SK-N-SH treated with all-trans-retinoic acid at 6 μM for 48 hours (cell line): ENCODE measurements at regions not wholly inside any gene's neighbourhood (a gene's known extent, or its start where the extent isn't known, plus 50 kb on each side); places are given as distances from the start of the nearest gene placed in this dataset.

Experiments
- ATAC-seq: fragments of 200-7000 bp; cut with Tn5 transposase; 3 replicates; pipeline ENCODE4 v1.9.1; 2020; ENCODE audit warnings: mild to moderate bottlenecking, moderate library complexity
- ARNTL ChIP-seq: fragments of 450-650 bp; formaldehyde crosslinking; IDR thresholded peaks from 2 replicates; pipeline ENCODE4 v1.5.0; 2020; ENCODE audit warnings: low read depth, mild to moderate bottlenecking, moderate library complexity, borderline replicate concordance
- BACH2 ChIP-seq: fragments of 250-450 bp; sonication (Bioruptor Pico); IDR thresholded peaks from 2 replicates; pipeline ENCODE4 v1.9.0; 2021; ENCODE audit warnings: mild to moderate bottlenecking, borderline replicate concordance
- CREB5 ChIP-seq: fragments of 250-450 bp; sonication (Bioruptor Pico); IDR thresholded peaks from 2 replicates; pipeline ENCODE4 v1.5.1; 2020; ENCODE audit warnings: low read depth, mild to moderate bottlenecking, moderate library complexity
- CSDC2 ChIP-seq: fragments of 250-450 bp; sonication (Bioruptor Pico); IDR thresholded peaks from 2 replicates; pipeline ENCODE4 v1.5.0; 2020; ENCODE audit warnings: mild to moderate bottlenecking, moderate library complexity
- CSRNP3 ChIP-seq: fragments of 250-450 bp; sonication (Bioruptor Pico); IDR thresholded peaks from 2 replicates; pipeline ENCODE4 v1.5.1; 2021; ENCODE audit warnings: mild to moderate bottlenecking, moderate library complexity
- ESRRG ChIP-seq: fragments of 250-450 bp; sonication (Bioruptor Pico); IDR thresholded peaks from 2 replicates; pipeline ENCODE4 v1.6.1; 2021; ENCODE audit warnings: mild to moderate bottlenecking
- ISL1 ChIP-seq: fragments of 250-450 bp; sonication (Bioruptor Pico); IDR thresholded peaks from 2 replicates; pipeline ENCODE4 v2.1.2; 2022; ENCODE audit warnings: mild to moderate bottlenecking, moderate library complexity
- OSR1 ChIP-seq: fragments of 250-450 bp; sonication (Bioruptor Pico); IDR thresholded peaks from 2 replicates; pipeline ENCODE4 v1.8.0; 2022; ENCODE audit warnings: moderate library complexity, mild to moderate bottlenecking, inconsistent platforms
- PATZ1 ChIP-seq: fragments of 250-450 bp; sonication (Bioruptor Pico); IDR thresholded peaks from 2 replicates; pipeline ENCODE4 v1.8.0; 2020; ENCODE audit warnings: mild to moderate bottlenecking, moderate library complexity, borderline replicate concordance
- POU6F1 ChIP-seq: fragments of 250-450 bp; sonication (Bioruptor Pico); IDR thresholded peaks from 2 replicates; pipeline ENCODE4 v1.8.0; 2021; ENCODE audit warnings: low read depth, mild to moderate bottlenecking, moderate library complexity, borderline replicate concordance
- PPARA ChIP-seq: fragments of 250-450 bp; sonication (Bioruptor Pico); IDR thresholded peaks from 2 replicates; pipeline ENCODE4 v1.5.0; 2020; ENCODE audit warnings: mild to moderate bottlenecking, borderline replicate concordance
- RARB ChIP-seq: fragments of 250-450 bp; sonication (Bioruptor Pico); IDR thresholded peaks from 2 replicates; pipeline ENCODE4 v1.8.0; 2021; ENCODE audit warnings: mild to moderate bottlenecking, moderate library complexity
- SNAI2 ChIP-seq: fragments of 250-450 bp; sonication (Bioruptor Pico); IDR thresholded peaks from 2 replicates; pipeline ENCODE4 v1.5.0; 2020; ENCODE audit warnings: mild to moderate bottlenecking, moderate library complexity
- TCF4 ChIP-seq: fragments of 250-450 bp; sonication (Bioruptor Pico); IDR thresholded peaks from 2 replicates; pipeline ENCODE4 v1.8.0; 2021; ENCODE audit warnings: mild to moderate bottlenecking, moderate library complexity, borderline replicate concordance
- TOX ChIP-seq: fragments of 250-450 bp; sonication (Bioruptor Pico); IDR thresholded peaks from 2 replicates; pipeline ENCODE4 v1.8.0; 2021; ENCODE audit warnings: mild to moderate bottlenecking, moderate library complexity, borderline replicate concordance
- TSHZ2 ChIP-seq: fragments of 250-450 bp; sonication (Bioruptor Pico); IDR thresholded peaks from 2 replicates; pipeline ENCODE4 v1.5.0; 2020; ENCODE audit warnings: mild to moderate bottlenecking, moderate library complexity
- ZFP3 ChIP-seq: fragments of 250-450 bp; sonication (Bioruptor Pico); IDR thresholded peaks from 2 replicates; pipeline ENCODE4 v1.5.0; 2020; ENCODE audit warnings: mild to moderate bottlenecking, moderate library complexity
- ZFP30 ChIP-seq: fragments of 450-650 bp; formaldehyde crosslinking; IDR thresholded peaks from 2 replicates; pipeline ENCODE4 v1.5.0; 2022; ENCODE audit warnings: mild to moderate bottlenecking, moderate library complexity
- ZNF565 ChIP-seq: fragments of 450-650 bp; formaldehyde crosslinking; conservative IDR thresholded peaks from 2 replicates; pipeline ENCODE4 v1.5.0; 2020; ENCODE audit warnings: low read depth, mild to moderate bottlenecking, moderate library complexity
- ZNF70 ChIP-seq: fragments of 450-650 bp; formaldehyde crosslinking; IDR thresholded peaks from 2 replicates; pipeline ENCODE4 v1.5.0; 2020; ENCODE audit warnings: mild to moderate bottlenecking, moderate library complexity
- ZNF8 ChIP-seq: fragments of 450-650 bp; formaldehyde crosslinking; IDR thresholded peaks from 2 replicates; pipeline ENCODE4 v1.5.0; 2020; ENCODE audit warnings: mild to moderate bottlenecking, moderate library complexity

GRCh38 chr6:15961635-15962448 lies 167.0 kb upstream of the MYLIP start:
- ATAC-seq: no peak
- TF ChIP-seq POU6F1 (CRISPR knock-in tag) (no peak), TSHZ2 (CRISPR knock-in tag) (no peak), ARNTL (CRISPR knock-in tag) (no peak), PATZ1 (CRISPR knock-in tag) (no peak), ZNF70 (no peak), ZNF8 (CRISPR knock-in tag) (no peak), ZFP30 (CRISPR knock-in tag) (no peak), TOX (CRISPR knock-in tag) (no peak), OSR1 (CRISPR knock-in tag) (no peak), CSDC2 (CRISPR knock-in tag) (no peak), ISL1 (no peak), TCF4 (CRISPR knock-in tag) (no peak), ZFP3 (CRISPR knock-in tag) (no peak), SNAI2 (CRISPR knock-in tag) (no peak), ZNF565 (CRISPR knock-in tag) (no peak), BACH2 (CRISPR knock-in tag) (no peak)

GRCh38 chr6:15960740-15961634 lies 167.9 kb upstream of the MYLIP start:
- TF ChIP-seq ZNF8 (CRISPR knock-in tag): no peak
- TF ChIP-seq CREB5 (CRISPR knock-in tag): no peak
- TF ChIP-seq ZFP30 (CRISPR knock-in tag): no peak
- TF ChIP-seq ZFP3 (CRISPR knock-in tag): no peak
- no peak for TF ChIP-seq SNAI2 (CRISPR knock-in tag)
- TF ChIP-seq POU6F1 (CRISPR knock-in tag): no peak
- no peak for TF ChIP-seq ARNTL (CRISPR knock-in tag)
- TF ChIP-seq CSDC2 (CRISPR knock-in tag): no peak
- no peak for TF ChIP-seq BACH2 (CRISPR knock-in tag)
- TF ChIP-seq TCF4 (CRISPR knock-in tag): no peak
- TF ChIP-seq ESRRG (CRISPR knock-in tag): no peak
- no peak for TF ChIP-seq PPARA (CRISPR knock-in tag)
- TF ChIP-seq ZNF70: no peak
- no peak for TF ChIP-seq RARB (CRISPR knock-in tag)
- no peak for TF ChIP-seq CSRNP3 (CRISPR knock-in tag)
- TF ChIP-seq OSR1 (CRISPR knock-in tag): no peak
- no peak for TF ChIP-seq ISL1
- TF ChIP-seq ZNF565 (CRISPR knock-in tag): no peak
- no peak for TF ChIP-seq TSHZ2 (CRISPR knock-in tag)
- no peak for ATAC-seq
